GM12891 (cell line): ENCODE measurements at regions not wholly inside any gene's neighbourhood (a gene's known extent, or its start where the extent isn't known, plus 50 kb on each side); places are given as distances from the start of the nearest gene placed in this dataset.

ENCODE experiments used
- DNase-seq: peaks from one replicate; pipeline ENCODE4 v3.0.0; 2011; ENCODE audit warnings: low spot score; ENCODE audit not compliant: insufficient read length
- FAIRE-seq: peaks from 2 replicates; lab custom pipeline; 2011; peaks lifted over from hg19 to GRCh38; lab: Jason Lieb, UNC
- PAX5 ChIP-seq: IDR thresholded peaks from 2 replicates; pipeline ENCODE4 v1.6.1; 2011; ENCODE audit warnings: low read length, moderate library complexity, mild to moderate bottlenecking; ENCODE audit not compliant: insufficient read depth, severe bottlenecking
- POLR2A ChIP-seq: IDR thresholded peaks from 2 replicates; pipeline ENCODE4 v1.6.1; 2011; ENCODE audit warnings: low read depth, low read length, control low read depth
- POLR2AphosphoS5 ChIP-seq: IDR thresholded peaks from 2 replicates; pipeline ENCODE4 v1.6.1; 2011; ENCODE audit warnings: low read depth, low read length, control low read depth
- POU2F2 ChIP-seq: IDR thresholded peaks from 2 replicates; pipeline ENCODE4 v1.6.1; 2011; ENCODE audit warnings: low read depth, mild to moderate bottlenecking, control low read depth, low read length, moderate library complexity
- SPI1 ChIP-seq: IDR thresholded peaks from 2 replicates; pipeline ENCODE4 v1.6.1; 2011; ENCODE audit warnings: low read depth, low read length, control low read depth
- TAF1 ChIP-seq: IDR thresholded peaks from 2 replicates; pipeline ENCODE4 v1.6.1; 2011; ENCODE audit warnings: low read depth, low read length, control low read depth

DNA sequence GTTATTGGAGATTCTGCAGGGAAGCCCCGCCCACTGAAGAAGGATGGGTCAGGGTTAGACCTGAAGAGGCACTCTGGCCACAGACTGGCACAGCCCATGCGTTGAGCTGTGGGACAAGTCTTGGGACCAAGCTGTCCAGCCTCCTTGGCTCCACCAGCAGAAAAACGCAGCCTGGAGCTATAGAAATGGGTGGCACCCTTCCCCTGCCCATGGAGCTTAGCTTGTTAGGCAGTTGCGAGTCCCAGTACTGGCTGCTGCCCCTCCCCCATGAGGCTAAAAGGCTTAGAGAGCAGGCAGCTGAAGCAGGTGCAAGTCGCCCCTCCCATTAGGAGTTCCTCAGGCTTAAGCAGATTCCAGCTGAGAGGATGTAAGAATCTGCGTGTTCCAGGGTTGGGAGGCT lies 1124.0 kb upstream of the TMEM132C start:
- no peak for FAIRE-seq
- no peak for DNase-seq

DNA sequence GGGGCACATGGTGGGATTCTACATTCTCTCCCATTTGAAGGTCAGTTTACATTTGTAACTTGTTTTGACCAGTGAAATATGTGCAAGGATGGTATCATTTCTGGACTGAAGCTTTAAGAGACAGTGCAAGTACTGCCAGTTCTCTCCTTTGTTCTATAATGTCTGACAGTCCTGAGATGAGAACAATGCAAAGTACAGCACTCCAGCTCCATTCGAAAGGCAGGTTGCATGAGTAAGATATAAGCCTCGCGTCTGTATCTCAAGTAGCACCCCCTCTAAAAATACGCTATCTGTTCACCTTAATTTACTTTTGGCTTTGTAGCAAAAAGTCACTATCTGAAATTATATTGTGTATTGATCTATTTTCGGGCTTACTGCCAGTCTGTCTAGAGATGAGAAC lies 1122.2 kb upstream of the TMEM132C start:
- no peak for FAIRE-seq
- TF ChIP-seq TAF1 (no peak), POU2F2 (no peak), PAX5 (no peak), POLR2AphosphoS5 (no peak), POLR2A (no peak), SPI1 (no peak)
- DNase-seq, result no peak

More for the DNA sequence above, 1124.0 kb upstream of the TMEM132C start:
- TF ChIP-seq POLR2AphosphoS5 (no peak), POLR2A (no peak), POU2F2 (no peak), PAX5 (no peak), TAF1 (no peak), SPI1 (no peak)

DNA sequence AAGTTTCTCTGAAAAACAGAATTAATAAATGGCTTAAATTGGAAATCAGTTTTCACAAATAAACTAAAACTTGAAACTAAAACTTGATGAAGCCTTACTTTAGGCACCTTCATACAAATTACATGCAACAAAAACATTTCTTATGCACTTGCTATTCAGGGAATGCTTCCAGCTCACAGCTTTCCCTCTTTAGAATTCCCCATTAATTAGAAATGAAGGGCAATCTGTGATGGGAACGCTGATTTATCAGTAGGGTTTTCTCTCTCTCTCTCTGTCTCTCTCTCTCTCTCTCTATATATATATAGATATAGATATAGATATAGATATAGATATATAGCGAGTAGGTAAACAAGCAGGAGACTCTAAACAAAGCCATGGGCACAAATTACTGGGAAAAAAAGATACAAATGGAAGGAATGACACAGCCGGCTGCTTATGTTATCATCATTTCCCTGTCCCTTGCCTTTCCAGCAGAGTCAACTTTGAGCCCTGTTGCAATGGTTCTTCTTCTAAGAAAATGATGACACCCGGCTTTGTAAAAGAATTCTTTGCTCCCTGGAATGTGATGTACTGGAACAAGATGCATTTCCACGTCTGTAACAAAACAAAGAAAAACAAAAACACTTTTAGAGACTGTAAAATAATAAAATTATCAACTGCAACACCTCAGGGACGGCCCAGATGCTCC lies 1121.6 kb upstream of the TMEM132C start:
- TF ChIP-seq PAX5 (no peak), POLR2A (no peak), POLR2AphosphoS5 (no peak), SPI1 (no peak), POU2F2 (no peak), TAF1 (no peak)
- FAIRE-seq, result no peak

DNA sequence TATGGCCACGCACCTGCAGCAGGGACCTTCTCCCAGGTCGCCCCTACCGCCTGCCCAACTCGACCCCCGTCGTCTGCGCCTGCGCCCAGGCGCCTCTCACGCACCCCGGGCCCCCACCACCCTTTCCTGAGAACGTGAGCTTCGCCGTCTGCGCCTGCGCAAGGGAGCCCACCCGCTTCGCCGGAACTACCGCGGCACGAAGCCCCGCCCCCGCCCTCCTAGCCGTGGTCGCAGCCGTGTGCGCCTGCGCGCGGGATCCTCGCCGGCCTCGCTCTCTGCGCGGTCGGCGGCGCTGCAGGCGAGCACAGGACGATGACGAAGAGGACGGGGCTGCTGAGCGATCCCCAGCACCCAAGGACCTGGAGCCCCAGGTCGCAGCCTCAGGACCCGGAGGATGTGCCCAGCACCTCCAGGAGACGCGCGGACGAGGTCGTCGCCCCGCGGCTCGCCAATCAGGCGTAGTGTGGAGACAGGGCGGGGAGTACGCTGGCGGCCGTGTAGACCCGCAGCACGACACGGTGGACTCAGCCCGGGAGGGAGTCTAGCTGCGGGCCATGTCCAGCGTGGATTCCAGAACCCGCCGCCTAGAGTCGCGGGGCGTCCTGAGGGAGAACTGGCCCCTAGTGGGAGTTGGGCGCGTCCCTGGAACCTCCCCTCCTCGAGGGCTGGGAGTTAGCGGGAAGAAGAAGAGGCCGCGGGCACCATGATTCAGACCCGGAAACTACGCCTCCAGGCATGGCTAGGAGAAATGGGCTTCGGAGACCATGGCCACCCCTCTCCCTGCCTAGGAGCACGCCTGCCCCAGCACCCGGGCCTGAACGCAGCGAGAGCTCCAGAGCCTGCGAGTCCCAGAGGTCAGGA lies 1120.8 kb upstream of the TMEM132C start:
- FAIRE-seq (no peak), DNase-seq (no peak)
- TF ChIP-seq POU2F2 (no peak), TAF1 (no peak), PAX5 (no peak), POLR2AphosphoS5 (no peak), SPI1 (no peak), POLR2A (no peak)

More for the DNA sequence above, 1121.6 kb upstream of the TMEM132C start:
- no peak for DNase-seq

DNA sequence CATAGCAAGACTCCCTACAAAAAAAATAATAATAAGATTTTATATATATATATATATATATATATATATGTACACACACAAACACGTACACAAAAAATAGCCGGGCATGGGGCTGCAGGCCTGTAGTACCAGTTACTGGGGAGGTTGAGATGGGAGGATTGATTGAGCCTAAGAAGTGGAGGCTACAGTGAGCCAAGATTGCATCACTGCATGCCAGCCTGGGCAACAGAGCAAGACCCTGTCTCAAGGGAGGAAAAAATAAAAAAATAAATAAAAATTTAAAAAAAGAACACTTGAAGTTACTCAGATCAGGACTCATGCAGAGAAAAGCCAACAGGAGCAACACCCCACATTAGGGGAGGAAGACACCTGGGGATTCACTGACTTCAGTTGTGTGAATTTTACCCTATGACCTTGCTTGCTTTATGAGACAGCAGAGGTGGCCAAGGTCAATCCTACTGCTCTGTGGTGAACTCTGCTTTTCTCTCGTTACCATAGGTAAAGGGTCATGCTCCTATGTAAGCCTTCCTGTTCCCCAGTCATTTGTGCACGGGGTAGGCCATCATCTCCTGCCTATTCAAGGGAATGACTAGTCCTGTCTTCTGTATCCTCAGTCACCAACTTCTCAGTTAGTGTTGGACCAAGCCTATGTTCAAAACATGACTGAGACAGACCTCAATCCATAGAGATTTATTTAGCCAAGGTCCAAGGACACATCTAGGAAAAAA lies 1119.8 kb upstream of the TMEM132C start:
- no peak for FAIRE-seq
- TF ChIP-seq POLR2A (no peak), SPI1 (no peak), POLR2AphosphoS5 (no peak), PAX5 (no peak), TAF1 (no peak)
- no peak for DNase-seq

DNA sequence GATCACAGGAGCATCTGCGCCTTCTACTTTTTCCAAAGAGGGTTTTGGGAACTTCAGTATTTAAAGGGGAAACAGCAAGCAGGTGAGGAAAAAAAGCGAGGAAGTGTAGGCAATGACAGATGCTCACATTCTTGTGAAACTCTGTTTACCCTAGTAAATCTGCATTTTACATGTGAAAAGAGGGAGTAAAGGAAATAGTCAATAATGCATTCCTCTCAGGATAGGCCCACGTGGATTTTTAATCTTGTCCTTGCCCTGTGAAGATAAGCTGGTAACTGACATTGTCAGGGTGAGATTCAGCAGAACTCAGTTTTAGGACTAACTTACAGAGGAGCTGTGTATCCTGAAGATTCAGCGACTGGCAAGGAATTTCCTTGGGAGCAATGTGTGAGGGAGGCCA lies 1119.2 kb upstream of the TMEM132C start:
- DNase-seq (no peak), FAIRE-seq (no peak)
- TF ChIP-seq PAX5, result no peak
- TF ChIP-seq TAF1, result no peak
- no peak for TF ChIP-seq POLR2A
- TF ChIP-seq POLR2AphosphoS5, result no peak
- TF ChIP-seq SPI1, result no peak
- TF ChIP-seq POU2F2, result no peak

DNA sequence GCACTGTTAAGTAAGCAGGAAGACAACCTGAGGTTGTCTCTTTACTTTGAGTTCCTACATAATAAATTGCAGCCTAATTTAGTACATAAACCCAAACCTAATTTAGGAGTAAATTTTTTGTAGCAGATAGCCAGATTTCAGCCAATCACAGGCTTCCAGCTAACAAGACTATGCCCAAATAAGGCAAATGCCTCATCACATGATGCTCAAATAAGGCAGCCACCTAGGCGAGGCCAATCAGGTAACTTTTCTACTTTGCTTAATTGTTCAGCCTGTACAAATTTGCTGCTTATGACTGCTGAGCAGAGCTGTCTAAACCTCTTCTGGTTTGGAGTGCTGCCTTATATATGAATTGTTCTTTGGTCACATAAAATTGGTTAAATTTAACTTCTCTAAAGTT lies 1118.7 kb upstream of the TMEM132C start:
- TF ChIP-seq SPI1 (no peak), PAX5 (no peak), POLR2A (no peak), POLR2AphosphoS5 (no peak), POU2F2 (no peak), TAF1 (no peak)
- DNase-seq (no peak), FAIRE-seq (no peak)

DNA sequence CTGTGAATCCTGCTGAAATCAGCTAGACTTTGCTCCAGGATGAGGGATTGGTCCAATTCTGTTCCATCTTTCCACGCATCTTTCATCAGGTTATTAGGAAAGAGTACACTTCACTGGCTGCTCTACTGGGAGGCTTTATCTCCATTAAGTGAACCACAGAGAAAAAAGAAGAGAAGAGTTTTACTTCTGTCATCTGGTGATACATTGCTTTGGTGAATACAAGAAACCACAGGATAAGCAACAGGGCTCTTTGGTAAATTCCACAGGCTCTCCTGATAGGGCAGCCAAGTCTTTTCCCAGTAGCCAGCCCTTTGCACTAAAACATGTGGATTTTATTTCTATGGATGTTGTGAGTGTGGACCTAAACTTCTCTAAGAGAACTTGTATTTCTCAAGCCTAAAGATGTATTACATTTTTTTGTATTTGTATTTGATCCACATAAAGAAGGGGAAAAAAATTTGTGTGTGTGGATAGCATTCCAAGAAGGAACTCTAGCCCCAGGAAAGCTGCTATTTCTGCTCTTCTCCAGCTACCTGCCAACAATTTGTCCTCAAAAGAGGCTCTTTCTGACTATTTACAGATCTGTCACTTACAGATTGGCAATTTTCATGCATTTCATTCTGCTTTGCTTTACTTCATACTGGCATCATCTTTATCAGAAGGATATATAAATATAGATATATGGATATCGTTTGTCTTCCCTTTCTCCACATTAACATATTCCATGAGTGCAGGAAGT lies 1117.6 kb upstream of the TMEM132C start:
- no peak for TF ChIP-seq SPI1
- TF ChIP-seq TAF1, result no peak
- no peak for TF ChIP-seq POLR2AphosphoS5
- TF ChIP-seq POLR2A, result no peak
- no peak for TF ChIP-seq POU2F2
- no peak for TF ChIP-seq PAX5
- no peak for FAIRE-seq
- no peak for DNase-seq
